SK-N-SH treated with all-trans-retinoic acid at 6 μM for 48 hours (cell line): ENCODE measurements at regions not wholly inside any gene's neighbourhood (a gene's known extent, or its start where the extent isn't known, plus 50 kb on each side); places are given as distances from the start of the nearest gene placed in this dataset.
A peak's percentile ranks its signal among the peaks of the same experiment; 100 is the strongest.

ENCODE experiments used
- ATAC-seq: fragments of 200-7000 bp; cut with Tn5 transposase; 3 replicates; pipeline ENCODE4 v1.9.1; 2020; ENCODE audit warnings: mild to moderate bottlenecking, moderate library complexity
- BACH2 ChIP-seq: fragments of 250-450 bp; sonication (Bioruptor Pico); IDR thresholded peaks from 2 replicates; pipeline ENCODE4 v1.9.0; 2021; ENCODE audit warnings: mild to moderate bottlenecking, borderline replicate concordance
- CSDC2 ChIP-seq: fragments of 250-450 bp; sonication (Bioruptor Pico); IDR thresholded peaks from 2 replicates; pipeline ENCODE4 v1.5.0; 2020; ENCODE audit warnings: mild to moderate bottlenecking, moderate library complexity
- ESRRG ChIP-seq: fragments of 250-450 bp; sonication (Bioruptor Pico); IDR thresholded peaks from 2 replicates; pipeline ENCODE4 v1.6.1; 2021; ENCODE audit warnings: mild to moderate bottlenecking
- GLIS3 ChIP-seq: fragments of 250-450 bp; sonication (Bioruptor Pico); IDR thresholded peaks from 2 replicates; pipeline ENCODE4 v1.5.0; 2020; ENCODE audit warnings: mild to moderate bottlenecking, moderate library complexity
- ISL1 ChIP-seq: fragments of 250-450 bp; sonication (Bioruptor Pico); IDR thresholded peaks from 2 replicates; pipeline ENCODE4 v2.1.2; 2022; ENCODE audit warnings: mild to moderate bottlenecking, moderate library complexity
- OSR1 ChIP-seq: fragments of 250-450 bp; sonication (Bioruptor Pico); IDR thresholded peaks from 2 replicates; pipeline ENCODE4 v1.8.0; 2022; ENCODE audit warnings: moderate library complexity, mild to moderate bottlenecking, inconsistent platforms
- PPARA ChIP-seq: fragments of 250-450 bp; sonication (Bioruptor Pico); IDR thresholded peaks from 2 replicates; pipeline ENCODE4 v1.5.0; 2020; ENCODE audit warnings: mild to moderate bottlenecking, borderline replicate concordance
- RARB ChIP-seq: fragments of 250-450 bp; sonication (Bioruptor Pico); IDR thresholded peaks from 2 replicates; pipeline ENCODE4 v1.8.0; 2021; ENCODE audit warnings: mild to moderate bottlenecking, moderate library complexity
- SNAI2 ChIP-seq: fragments of 250-450 bp; sonication (Bioruptor Pico); IDR thresholded peaks from 2 replicates; pipeline ENCODE4 v1.5.0; 2020; ENCODE audit warnings: mild to moderate bottlenecking, moderate library complexity
- TCF4 ChIP-seq: fragments of 250-450 bp; sonication (Bioruptor Pico); IDR thresholded peaks from 2 replicates; pipeline ENCODE4 v1.8.0; 2021; ENCODE audit warnings: mild to moderate bottlenecking, moderate library complexity, borderline replicate concordance
- TOX ChIP-seq: fragments of 250-450 bp; sonication (Bioruptor Pico); IDR thresholded peaks from 2 replicates; pipeline ENCODE4 v1.8.0; 2021; ENCODE audit warnings: mild to moderate bottlenecking, moderate library complexity, borderline replicate concordance
- ZC3H10 ChIP-seq: fragments of 250-450 bp; sonication (Bioruptor Pico); IDR thresholded peaks from 2 replicates; pipeline ENCODE4 v1.5.1; 2021; ENCODE audit warnings: mild to moderate bottlenecking, moderate library complexity
- ZFP30 ChIP-seq: fragments of 450-650 bp; formaldehyde crosslinking; IDR thresholded peaks from 2 replicates; pipeline ENCODE4 v1.5.0; 2022; ENCODE audit warnings: mild to moderate bottlenecking, moderate library complexity
- ZNF565 ChIP-seq: fragments of 450-650 bp; formaldehyde crosslinking; conservative IDR thresholded peaks from 2 replicates; pipeline ENCODE4 v1.5.0; 2020; ENCODE audit warnings: low read depth, mild to moderate bottlenecking, moderate library complexity
- ZNF70 ChIP-seq: fragments of 450-650 bp; formaldehyde crosslinking; IDR thresholded peaks from 2 replicates; pipeline ENCODE4 v1.5.0; 2020; ENCODE audit warnings: mild to moderate bottlenecking, moderate library complexity
- ZNF8 ChIP-seq: fragments of 450-650 bp; formaldehyde crosslinking; IDR thresholded peaks from 2 replicates; pipeline ENCODE4 v1.5.0; 2020; ENCODE audit warnings: mild to moderate bottlenecking, moderate library complexity
- TF ChIP-seq, protein P1 (sequence below): fragments of 250-450 bp; sonication (Bioruptor Pico); IDR thresholded peaks from 2 replicates; pipeline ENCODE4 v1.8.0; 2020; ENCODE audit warnings: mild to moderate bottlenecking, moderate library complexity, borderline replicate concordance
- TF ChIP-seq, protein P2 (sequence below): fragments of 250-450 bp; sonication (Bioruptor Pico); IDR thresholded peaks from 2 replicates; pipeline ENCODE4 v1.5.1; 2020; ENCODE audit warnings: low read depth, mild to moderate bottlenecking, moderate library complexity
- TF ChIP-seq, protein P3 (sequence below): fragments of 250-450 bp; sonication (Bioruptor Pico); IDR thresholded peaks from 2 replicates; pipeline ENCODE4 v1.5.0; 2020; ENCODE audit warnings: mild to moderate bottlenecking, moderate library complexity
- TF ChIP-seq, protein P4 (sequence below): fragments of 250-450 bp; sonication (Bioruptor Pico); IDR thresholded peaks from 2 replicates; pipeline ENCODE4 v1.8.0; 2021; ENCODE audit warnings: low read depth, mild to moderate bottlenecking, moderate library complexity, borderline replicate concordance

DNA sequence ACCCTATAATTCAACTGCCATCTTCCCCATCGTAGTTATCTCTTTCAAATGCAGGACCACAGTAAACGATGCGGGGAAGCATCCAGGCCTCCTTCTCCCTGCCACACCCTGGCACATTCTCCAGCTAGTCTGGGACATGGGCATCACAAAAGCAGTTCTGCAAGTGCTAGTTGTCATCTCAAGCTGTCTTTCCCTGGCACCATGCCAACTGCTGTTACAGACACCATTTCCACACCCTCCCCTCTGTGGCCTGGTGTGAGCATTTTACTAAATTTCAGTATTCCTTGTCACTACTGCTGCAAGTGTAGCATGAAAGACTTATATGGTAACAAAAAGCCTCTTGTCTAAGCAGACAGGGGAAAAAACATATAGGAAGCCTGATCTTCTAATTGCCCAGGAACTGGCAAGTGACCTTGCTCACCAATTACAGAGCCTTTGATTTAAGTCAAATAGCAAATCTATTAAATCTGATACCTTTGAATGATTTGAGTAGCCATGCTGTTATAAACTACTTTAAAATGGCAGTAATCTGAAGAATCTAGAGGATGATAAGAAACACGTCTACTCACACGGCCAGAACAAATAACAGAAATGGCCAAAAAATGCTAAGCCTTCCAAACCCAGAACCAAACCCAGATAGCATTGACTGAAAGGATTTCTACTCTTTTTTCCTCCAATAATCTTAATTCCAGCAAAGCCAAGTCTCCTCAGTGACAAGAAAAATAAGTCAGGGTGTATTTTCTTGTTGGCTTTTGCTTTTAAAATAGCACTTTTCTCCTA lies 179.0 kb downstream of the NUFIP1 start:
- peak; percentile 68 for TF ChIP-seq ISL1 (CRISPR knock-in tag)
- TF ChIP-seq, protein P1, sequence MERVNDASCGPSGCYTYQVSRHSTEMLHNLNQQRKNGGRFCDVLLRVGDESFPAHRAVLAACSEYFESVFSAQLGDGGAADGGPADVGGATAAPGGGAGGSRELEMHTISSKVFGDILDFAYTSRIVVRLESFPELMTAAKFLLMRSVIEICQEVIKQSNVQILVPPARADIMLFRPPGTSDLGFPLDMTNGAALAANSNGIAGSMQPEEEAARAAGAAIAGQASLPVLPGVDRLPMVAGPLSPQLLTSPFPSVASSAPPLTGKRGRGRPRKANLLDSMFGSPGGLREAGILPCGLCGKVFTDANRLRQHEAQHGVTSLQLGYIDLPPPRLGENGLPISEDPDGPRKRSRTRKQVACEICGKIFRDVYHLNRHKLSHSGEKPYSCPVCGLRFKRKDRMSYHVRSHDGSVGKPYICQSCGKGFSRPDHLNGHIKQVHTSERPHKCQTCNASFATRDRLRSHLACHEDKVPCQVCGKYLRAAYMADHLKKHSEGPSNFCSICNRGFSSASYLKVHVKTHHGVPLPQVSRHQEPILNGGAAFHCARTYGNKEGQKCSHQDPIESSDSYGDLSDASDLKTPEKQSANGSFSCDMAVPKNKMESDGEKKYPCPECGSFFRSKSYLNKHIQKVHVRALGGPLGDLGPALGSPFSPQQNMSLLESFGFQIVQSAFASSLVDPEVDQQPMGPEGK (CRISPR knock-in tag), result no peak
- TF ChIP-seq, protein P2, sequence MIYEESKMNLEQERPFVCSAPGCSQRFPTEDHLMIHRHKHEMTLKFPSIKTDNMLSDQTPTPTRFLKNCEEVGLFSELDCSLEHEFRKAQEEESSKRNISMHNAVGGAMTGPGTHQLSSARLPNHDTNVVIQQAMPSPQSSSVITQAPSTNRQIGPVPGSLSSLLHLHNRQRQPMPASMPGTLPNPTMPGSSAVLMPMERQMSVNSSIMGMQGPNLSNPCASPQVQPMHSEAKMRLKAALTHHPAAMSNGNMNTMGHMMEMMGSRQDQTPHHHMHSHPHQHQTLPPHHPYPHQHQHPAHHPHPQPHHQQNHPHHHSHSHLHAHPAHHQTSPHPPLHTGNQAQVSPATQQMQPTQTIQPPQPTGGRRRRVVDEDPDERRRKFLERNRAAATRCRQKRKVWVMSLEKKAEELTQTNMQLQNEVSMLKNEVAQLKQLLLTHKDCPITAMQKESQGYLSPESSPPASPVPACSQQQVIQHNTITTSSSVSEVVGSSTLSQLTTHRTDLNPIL (CRISPR knock-in tag), result no peak
- TF ChIP-seq, all 23 proteins: peak for 1

DNA sequence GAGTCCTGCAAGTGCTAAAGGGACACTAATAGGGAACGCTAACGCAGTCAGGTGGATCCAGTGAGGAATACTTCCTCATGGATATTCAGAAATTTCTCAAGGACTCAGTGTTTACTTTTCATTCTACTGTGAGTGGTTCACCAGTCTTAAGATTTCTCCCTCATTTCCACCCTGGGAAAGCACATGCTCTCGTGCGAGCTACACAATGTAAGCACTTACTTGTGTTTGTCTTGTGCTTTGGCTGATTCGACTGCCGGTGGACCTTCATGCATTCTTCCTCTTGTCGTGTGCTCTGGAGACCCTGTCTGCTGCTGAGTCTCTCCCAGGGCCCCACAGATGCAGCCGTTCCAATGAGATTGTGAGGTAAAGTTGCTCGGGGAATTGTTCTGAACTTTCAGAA lies 180.1 kb downstream of the NUFIP1 start:
- no peak for ATAC-seq

More for the DNA sequence above, 179.0 kb downstream of the NUFIP1 start:
- peak; percentile 49; the same call in 2 of the 3 replicates for ATAC-seq

DNA sequence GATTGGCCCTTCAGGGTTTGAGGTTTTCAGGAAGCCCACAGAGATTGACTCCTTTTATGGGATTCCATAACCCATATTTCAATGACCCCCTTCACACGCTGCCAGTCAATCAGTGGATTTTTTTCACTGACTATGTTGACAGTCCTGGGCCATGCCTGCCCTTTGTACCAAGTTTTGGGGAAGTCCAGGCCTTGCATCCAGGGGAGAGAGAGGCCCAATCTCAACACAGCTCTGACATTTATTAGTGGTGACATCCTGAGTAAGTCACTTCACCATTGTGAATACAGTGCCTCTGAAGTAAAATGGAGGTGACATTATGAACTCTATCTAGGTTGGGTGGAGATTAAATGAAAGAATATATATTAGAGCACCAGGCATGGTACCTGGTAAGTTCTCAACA lies 181.1 kb downstream of the NUFIP1 start:
- ATAC-seq, result no peak
- TF ChIP-seq TOX (CRISPR knock-in tag), result no peak
- no peak for TF ChIP-seq ESRRG (CRISPR knock-in tag)
- TF ChIP-seq, protein P3, sequence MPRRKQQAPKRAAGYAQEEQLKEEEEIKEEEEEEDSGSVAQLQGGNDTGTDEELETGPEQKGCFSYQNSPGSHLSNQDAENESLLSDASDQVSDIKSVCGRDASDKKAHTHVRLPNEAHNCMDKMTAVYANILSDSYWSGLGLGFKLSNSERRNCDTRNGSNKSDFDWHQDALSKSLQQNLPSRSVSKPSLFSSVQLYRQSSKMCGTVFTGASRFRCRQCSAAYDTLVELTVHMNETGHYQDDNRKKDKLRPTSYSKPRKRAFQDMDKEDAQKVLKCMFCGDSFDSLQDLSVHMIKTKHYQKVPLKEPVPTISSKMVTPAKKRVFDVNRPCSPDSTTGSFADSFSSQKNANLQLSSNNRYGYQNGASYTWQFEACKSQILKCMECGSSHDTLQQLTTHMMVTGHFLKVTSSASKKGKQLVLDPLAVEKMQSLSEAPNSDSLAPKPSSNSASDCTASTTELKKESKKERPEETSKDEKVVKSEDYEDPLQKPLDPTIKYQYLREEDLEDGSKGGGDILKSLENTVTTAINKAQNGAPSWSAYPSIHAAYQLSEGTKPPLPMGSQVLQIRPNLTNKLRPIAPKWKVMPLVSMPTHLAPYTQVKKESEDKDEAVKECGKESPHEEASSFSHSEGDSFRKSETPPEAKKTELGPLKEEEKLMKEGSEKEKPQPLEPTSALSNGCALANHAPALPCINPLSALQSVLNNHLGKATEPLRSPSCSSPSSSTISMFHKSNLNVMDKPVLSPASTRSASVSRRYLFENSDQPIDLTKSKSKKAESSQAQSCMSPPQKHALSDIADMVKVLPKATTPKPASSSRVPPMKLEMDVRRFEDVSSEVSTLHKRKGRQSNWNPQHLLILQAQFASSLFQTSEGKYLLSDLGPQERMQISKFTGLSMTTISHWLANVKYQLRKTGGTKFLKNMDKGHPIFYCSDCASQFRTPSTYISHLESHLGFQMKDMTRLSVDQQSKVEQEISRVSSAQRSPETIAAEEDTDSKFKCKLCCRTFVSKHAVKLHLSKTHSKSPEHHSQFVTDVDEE, result no peak
- TF ChIP-seq ZNF565 (CRISPR knock-in tag), result no peak
- no peak for TF ChIP-seq TCF4 (CRISPR knock-in tag)
- no peak for TF ChIP-seq GLIS3
- TF ChIP-seq ZNF70 (CRISPR knock-in tag), result no peak
- TF ChIP-seq SNAI2 (CRISPR knock-in tag), result no peak
- no peak for TF ChIP-seq BACH2 (CRISPR knock-in tag)
- TF ChIP-seq, protein P4, sequence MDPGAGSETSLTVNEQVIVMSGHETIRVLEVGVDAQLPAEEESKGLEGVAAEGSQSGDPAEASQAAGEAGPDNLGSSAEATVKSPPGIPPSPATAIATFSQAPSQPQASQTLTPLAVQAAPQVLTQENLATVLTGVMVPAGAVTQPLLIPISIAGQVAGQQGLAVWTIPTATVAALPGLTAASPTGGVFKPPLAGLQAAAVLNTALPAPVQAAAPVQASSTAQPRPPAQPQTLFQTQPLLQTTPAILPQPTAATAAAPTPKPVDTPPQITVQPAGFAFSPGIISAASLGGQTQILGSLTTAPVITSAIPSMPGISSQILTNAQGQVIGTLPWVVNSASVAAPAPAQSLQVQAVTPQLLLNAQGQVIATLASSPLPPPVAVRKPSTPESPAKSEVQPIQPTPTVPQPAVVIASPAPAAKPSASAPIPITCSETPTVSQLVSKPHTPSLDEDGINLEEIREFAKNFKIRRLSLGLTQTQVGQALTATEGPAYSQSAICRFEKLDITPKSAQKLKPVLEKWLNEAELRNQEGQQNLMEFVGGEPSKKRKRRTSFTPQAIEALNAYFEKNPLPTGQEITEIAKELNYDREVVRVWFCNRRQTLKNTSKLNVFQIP, result no peak
- no peak for TF ChIP-seq ZFP30 (CRISPR knock-in tag)

More for the DNA sequence above, 180.1 kb downstream of the NUFIP1 start:
- TF ChIP-seq ESRRG (CRISPR knock-in tag), result no peak
- TF ChIP-seq TOX (CRISPR knock-in tag), result no peak
- no peak for TF ChIP-seq ISL1 (CRISPR knock-in tag)
- no peak for TF ChIP-seq GLIS3
- no peak for TF ChIP-seq ZC3H10 (CRISPR knock-in tag)
- TF ChIP-seq ZNF70 (CRISPR knock-in tag), result no peak
- TF ChIP-seq ZNF8 (CRISPR knock-in tag), result no peak
- TF ChIP-seq PPARA, result no peak
- TF ChIP-seq OSR1 (CRISPR knock-in tag), result no peak
- no peak for TF ChIP-seq TCF4 (CRISPR knock-in tag)
- TF ChIP-seq CSDC2 (CRISPR knock-in tag), result no peak
- TF ChIP-seq ZNF565 (CRISPR knock-in tag), result no peak
- TF ChIP-seq, protein P2 (CRISPR knock-in tag), result no peak
- no peak for TF ChIP-seq ZFP30 (CRISPR knock-in tag)
- TF ChIP-seq, protein P3, result no peak
- TF ChIP-seq BACH2 (CRISPR knock-in tag), result no peak
- TF ChIP-seq RARB (CRISPR knock-in tag), result no peak
- TF ChIP-seq, protein P1 (CRISPR knock-in tag), result no peak
- no peak for TF ChIP-seq SNAI2 (CRISPR knock-in tag)
